Midbrain (tissue), 1 donor: ENCODE measurements at regions not wholly inside any gene's neighbourhood (a gene's known extent, or its start where the extent isn't known, plus 50 kb on each side); places are given as distances from the start of the nearest gene placed in this dataset.
"Not testable (repeated sequence)": the region's sequence is repeated elsewhere in the genome, so short reads cannot be mapped to it uniquely, and the experiment has no call there.

Experiments
- DNase-seq: peaks from one replicate; lab custom pipeline; 2025; lab: John Stamatoyannopoulos, UW

GRCh38 chr1:47594627-47595026 is 156.8 kb downstream of the FOXD2 start:
- DNase-seq = no peak

- no peak for DNase-seq
Measured at GRCh38 chr1:47596328-47596727, 158.5 kb downstream of the FOXD2 start.

DNA sequence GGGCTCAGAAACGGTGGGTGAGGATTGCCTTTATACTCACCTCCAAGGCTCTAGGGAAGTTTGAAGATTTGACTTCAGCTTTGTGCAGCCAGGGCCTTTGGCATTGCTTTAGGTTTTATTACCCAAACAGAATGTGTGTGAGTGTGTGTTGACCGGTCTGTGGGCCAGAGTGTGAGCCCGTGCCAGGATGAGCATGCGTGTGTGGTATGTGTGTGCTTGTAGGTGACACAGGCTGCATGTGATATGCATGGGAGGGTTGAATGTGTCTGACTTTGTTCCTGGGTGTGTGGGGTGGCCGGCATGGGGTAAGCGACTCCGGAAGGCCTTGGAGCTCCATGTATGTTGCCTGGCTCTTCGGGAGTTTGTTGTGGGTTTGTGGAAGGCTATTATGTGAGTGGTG is 160.5 kb downstream of the FOXD2 start:
- DNase-seq = no peak

- no peak for DNase-seq
Measured at GRCh38 chr1:47599777-47600176, 161.9 kb downstream of the FOXD2 start.

GRCh38 chr1:47602491-47602890 is 164.6 kb downstream of the FOXD2 start:
- not testable (repeated sequence) for DNase-seq

DNA sequence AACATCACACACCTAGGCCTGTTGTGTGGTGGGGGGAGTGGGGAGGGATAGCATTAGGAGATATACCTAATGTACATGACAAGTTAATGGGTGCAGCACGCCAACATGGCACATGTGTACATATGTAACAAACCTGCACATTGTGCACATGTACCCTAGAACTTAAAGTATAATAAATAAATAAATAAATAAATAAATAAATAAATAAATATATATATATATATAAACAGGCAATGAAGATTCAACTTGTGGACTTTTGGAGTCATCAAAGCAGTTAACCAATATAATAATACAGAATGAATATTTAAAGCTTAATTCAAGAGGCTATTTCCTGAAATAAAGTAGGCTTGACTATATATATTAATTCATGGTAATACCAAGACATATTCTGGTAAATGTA is 167.0 kb downstream of the FOXD2 start:
- not testable (repeated sequence) for DNase-seq

- DNase-seq = no peak
Measured at GRCh38 chr1:47608296-47608875, 170.5 kb downstream of the FOXD2 start.

DNA sequence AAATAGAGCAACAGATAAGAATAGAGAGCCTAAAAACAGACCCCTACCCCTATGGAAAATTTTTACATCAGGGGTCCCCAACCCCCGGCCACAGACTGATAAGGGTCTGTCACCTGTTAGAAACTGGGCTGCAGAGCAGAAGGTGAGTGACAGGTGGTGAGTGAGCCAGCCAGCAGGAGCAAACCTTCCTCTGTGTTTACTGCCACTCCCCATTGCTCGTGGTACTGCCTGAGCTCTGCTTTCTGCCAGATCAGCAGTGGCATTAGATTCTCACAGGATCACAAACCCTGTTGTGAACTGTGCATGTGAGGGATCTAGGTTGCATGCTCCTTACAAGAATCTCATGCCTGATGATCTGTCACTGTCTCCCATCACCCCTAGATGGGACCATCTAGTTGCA is 174.1 kb downstream of the FOXD2 start:
- DNase-seq = no peak

- DNase-seq = no peak
Measured at GRCh38 chr1:47612819-47613218, 175.0 kb downstream of the FOXD2 start.

- DNase-seq = no peak
Measured at GRCh38 chr1:47616036-47616435, 178.2 kb downstream of the FOXD2 start.

DNA sequence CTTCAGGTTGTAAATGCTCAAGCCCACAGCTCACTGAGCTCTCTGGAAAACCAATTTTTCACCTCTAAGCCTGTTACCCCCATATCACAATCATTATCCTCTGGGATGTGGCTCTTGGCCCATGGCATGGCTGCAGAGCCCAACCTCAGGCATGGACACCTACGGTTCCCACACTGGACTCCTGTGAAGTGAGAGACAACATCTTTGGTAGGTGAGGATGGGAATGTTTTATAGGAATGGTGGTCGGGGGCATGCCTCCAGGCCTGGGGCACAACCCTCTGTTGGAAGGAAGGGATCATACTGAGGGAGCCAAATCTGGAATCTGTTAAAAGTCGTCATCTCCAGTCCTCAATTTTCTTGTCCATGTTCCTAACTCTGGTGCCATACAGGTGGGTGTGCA is 179.1 kb downstream of the FOXD2 start:
- no peak for DNase-seq

GRCh38 chr1:47617381-47618221 is 179.8 kb downstream of the FOXD2 start:
- DNase-seq = no peak

- no peak for DNase-seq
Measured at GRCh38 chr1:47618222-47618720, 180.4 kb downstream of the FOXD2 start.

- DNase-seq = no peak
Measured at GRCh38 chr1:47618830-47619229, 181.0 kb downstream of the FOXD2 start.

GRCh38 chr1:47621483-47621882 is 183.6 kb downstream of the FOXD2 start:
- no peak for DNase-seq

- DNase-seq = no peak
Measured at GRCh38 chr1:47621977-47622376, 184.1 kb downstream of the FOXD2 start.

GRCh38 chr1:47622776-47623556 is 185.1 kb downstream of the FOXD2 start:
- no peak for DNase-seq

GRCh38 chr1:47623557-47623940 is 185.7 kb downstream of the FOXD2 start:
- DNase-seq = no peak

- no peak for DNase-seq
Measured at GRCh38 chr1:47624531-47624930, 186.7 kb downstream of the FOXD2 start.

- DNase-seq = no peak
Measured at GRCh38 chr1:47627016-47627415, 189.2 kb downstream of the FOXD2 start.

GRCh38 chr1:47627471-47628370 is 189.9 kb downstream of the FOXD2 start:
- DNase-seq = no peak

DNA sequence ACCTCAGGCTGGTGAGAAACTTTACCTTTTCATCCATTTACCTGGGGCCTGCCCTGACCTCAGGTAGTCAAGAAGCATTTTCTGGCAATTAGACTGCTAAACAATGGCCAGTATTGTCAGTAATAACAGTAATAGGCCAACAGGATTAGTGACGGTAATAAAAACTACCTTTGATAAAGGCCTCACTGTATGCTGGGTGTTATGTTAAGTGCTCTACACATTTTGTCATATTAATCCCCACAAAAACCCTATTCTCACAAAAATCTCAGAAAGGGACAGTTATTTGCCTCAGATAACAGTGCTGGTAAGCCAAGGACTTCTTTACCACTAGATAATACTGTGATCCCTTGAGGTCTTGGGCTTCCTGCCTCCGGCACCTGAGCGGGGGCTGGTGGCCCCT is 191.4 kb downstream of the FOXD2 start:
- no peak for DNase-seq
